ENCODE measurements at regions not wholly inside any gene's neighbourhood (a gene's known extent, or its start where the extent isn't known, plus 50 kb on each side); places are given as distances from the start of the nearest gene placed in this dataset.

DNA sequence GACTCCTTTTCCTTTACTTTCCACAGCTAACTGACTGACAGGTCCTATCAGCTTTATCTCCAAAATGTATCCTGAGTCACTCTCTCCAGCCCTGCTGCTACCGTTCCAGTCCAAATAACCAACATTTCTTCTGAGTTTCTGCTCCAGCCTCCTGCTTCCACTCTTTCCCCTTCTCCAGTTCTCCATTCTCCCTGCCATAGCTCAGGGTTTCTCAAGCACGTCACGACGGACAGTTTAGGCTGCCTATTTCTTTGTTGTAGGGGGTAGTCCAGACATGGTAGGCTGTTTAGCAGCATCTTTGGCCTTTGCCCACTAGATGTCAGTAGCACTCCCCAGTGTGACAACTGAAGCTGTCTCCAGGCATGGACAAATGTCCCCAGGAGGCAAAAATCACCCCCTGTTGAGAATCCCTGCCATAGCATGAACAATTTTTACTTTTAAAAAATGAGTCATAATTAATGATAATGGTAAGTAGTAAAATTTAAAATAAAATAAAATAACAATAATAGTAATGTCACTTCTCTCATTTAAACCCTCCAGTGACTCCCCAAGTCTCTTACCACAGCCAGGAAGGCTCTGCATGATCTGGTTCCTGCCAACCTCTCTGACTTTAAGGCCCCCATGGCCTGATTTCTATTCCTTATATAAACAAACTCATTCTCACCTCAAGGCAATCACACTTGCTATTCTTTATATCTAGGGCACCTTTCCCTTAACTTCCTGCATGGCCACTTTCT, 105.4 kb upstream of the FER start:
- intact Hi-C loops (cut with DNase I; ENCODE audit: low total_unique reads): no loop called here
- peak in 1 of 2 donors; percentile 39 for DNase-seq (ENCODE audit: low spot score in 2 of 2)
- no peak overlapping the region for H3K4me3 ChIP-seq (ENCODE audit: low read depth, poor library complexity, severe bottlenecking)
- TF ChIP-seq, protein P1, sequence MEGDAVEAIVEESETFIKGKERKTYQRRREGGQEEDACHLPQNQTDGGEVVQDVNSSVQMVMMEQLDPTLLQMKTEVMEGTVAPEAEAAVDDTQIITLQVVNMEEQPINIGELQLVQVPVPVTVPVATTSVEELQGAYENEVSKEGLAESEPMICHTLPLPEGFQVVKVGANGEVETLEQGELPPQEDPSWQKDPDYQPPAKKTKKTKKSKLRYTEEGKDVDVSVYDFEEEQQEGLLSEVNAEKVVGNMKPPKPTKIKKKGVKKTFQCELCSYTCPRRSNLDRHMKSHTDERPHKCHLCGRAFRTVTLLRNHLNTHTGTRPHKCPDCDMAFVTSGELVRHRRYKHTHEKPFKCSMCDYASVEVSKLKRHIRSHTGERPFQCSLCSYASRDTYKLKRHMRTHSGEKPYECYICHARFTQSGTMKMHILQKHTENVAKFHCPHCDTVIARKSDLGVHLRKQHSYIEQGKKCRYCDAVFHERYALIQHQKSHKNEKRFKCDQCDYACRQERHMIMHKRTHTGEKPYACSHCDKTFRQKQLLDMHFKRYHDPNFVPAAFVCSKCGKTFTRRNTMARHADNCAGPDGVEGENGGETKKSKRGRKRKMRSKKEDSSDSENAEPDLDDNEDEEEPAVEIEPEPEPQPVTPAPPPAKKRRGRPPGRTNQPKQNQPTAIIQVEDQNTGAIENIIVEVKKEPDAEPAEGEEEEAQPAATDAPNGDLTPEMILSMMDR (IDR thresholded peaks at IDR 0.05): peak in 1 of 3 donors; percentile 42
- no peak for TF ChIP-seq POLR2A (IDR thresholded peaks at IDR 0.05)
- 8 to 10% methylated on average over 4 of the region's 4 CpGs for WGBS, 2 donors

DNA sequence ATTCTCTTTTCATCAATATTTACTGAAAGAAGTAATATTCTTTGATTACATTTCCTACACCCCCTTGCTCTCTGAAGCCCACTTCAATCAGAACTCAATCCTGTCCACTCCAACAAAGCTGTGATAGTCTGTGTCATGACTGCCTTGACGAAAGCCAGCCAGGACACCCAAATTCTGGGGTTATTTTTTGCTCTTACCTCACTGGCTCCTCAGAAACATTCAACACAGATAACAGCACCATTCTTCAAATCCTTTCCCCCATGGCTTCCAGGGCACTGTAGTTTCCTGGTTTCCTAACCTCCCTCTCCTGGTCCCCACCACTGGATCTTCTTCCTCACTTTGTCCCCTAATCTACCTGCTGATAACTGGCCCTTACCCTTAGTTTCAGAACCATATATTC, 106.1 kb upstream of the FER start:
- DNase-seq (ENCODE audit: low spot score in 2 of 2): no peak
- TF ChIP-seq, protein P1 (IDR thresholded peaks at IDR 0.05): no peak
- TF ChIP-seq POLR2A (IDR thresholded peaks at IDR 0.05): no peak
- H3K4me3 ChIP-seq (ENCODE audit: low read depth, poor library complexity, severe bottlenecking): no peak overlapping the region
- 83 to 90% methylated on average over 1 of the region's 1 CpG for WGBS, 2 donors
- intact Hi-C loops (cut with DNase I; ENCODE audit: low total_unique reads): no loop called here

DNA sequence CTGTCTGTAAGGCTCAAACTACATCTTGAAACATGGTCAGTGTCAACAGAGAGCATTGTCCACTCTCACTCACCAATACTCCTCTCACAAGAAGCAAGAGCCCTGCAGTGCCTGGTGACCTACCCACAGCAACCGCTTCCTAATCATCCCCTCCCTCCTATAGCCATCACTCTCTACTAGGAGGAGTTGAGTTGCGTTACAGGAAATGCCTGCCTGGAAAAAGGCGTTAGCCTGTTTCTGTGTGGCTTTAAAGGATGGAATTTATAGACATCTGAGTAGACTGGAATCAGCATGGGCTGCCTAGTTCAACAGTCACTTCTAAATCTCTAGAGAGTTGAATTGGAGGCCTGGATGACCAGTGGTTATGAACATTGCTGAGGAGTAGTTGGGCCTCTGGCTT, 108.3 kb upstream of the FER start:
- WGBS, 2 donors: 75 to 81% methylated on average over 3 of the region's 3 CpGs

DNA sequence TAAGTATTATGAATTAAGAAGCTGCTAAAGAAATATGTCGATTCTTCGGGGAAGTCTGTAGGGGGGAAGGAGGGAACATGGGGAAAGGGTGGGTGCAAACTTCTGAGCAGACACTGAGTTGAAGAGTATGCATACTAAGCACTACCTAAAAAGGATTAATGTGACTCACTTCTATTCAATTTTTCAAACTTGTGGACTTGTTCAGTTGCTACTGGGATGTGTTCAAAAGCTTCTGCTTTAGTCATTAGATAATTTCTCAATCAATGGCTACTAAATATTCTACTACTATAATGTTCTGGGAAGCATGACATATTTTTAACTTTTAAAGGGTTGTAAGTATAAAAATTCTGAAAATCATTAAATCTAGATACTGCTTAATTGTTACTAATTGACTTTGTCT, 109.7 kb upstream of the FER start:
- DNase-seq (ENCODE audit: low spot score in 2 of 2): no peak
- 86 to 90% methylated on average over 2 of the region's 2 CpGs for WGBS, 2 donors
- intact Hi-C loops (cut with DNase I; ENCODE audit: low total_unique reads): no loop called here
- H3K4me3 ChIP-seq (ENCODE audit: low read depth, poor library complexity, severe bottlenecking): no peak overlapping the region
- TF ChIP-seq POLR2A (IDR thresholded peaks at IDR 0.05): no peak
- TF ChIP-seq, protein P1 (IDR thresholded peaks at IDR 0.05): no peak

More for the DNA sequence above, 108.3 kb upstream of the FER start:
- TF ChIP-seq, protein P1 (IDR thresholded peaks at IDR 0.05): no peak
- intact Hi-C loops (cut with DNase I; ENCODE audit: low total_unique reads): no loop called here
- no peak overlapping the region for H3K4me3 ChIP-seq (ENCODE audit: low read depth, poor library complexity, severe bottlenecking)
- no peak for DNase-seq (ENCODE audit: low spot score in 2 of 2)

DNA sequence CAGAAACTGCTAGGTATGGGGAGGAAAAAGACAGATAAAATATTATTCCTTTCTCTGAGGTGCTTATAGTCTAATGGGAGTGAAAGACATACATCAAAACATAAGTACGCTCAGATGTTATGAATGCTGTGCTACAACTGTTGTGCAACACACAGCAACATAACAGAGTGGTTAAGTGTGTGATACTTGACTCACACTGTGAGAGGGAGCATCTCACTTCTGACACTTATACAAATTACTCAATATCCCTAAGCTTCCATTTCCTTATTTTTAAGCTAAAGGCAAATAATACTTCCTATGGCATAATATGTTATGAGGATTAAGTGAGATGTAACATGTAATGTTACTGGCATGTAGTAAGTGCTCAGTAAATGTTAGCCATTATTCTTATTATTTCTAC, 110.6 kb upstream of the FER start:
- no peak for DNase-seq (ENCODE audit: low spot score in 2 of 2)
- TF ChIP-seq, protein P1 (IDR thresholded peaks at IDR 0.05): no peak
- TF ChIP-seq POLR2A (IDR thresholded peaks at IDR 0.05): no peak
- intact Hi-C loops (cut with DNase I; ENCODE audit: low total_unique reads): no loop called here
- H3K4me3 ChIP-seq (ENCODE audit: low read depth, poor library complexity, severe bottlenecking): no peak overlapping the region
- WGBS, 2 donors: 89 to 93% methylated on average over 1 of the region's 1 CpG

Measured in lower leg skin (tissue), 4 donors.